HFFc6 (cell line): ENCODE measurements at regions not wholly inside any gene's neighbourhood (a gene's known extent, or its start where the extent isn't known, plus 50 kb on each side); places are given as distances from the start of the nearest gene placed in this dataset.

Source experiments
- DNase-seq: peaks from one replicate; pipeline ENCODE4 v3.0.0-alpha.2; 2018
- H3K27ac Mint-ChIP-seq: 2 replicates; pipeline ENCODE4 v1.8.0; 2020; ENCODE audit warnings: mild to moderate bottlenecking, mixed read lengths
- H3K27me3 Mint-ChIP-seq: 2 replicates; pipeline ENCODE4 v1.8.0; 2021; ENCODE audit warnings: mild to moderate bottlenecking, moderate library complexity, mixed read lengths; ENCODE audit not compliant: insufficient read depth
- H3K36me3 Mint-ChIP-seq: 2 replicates; pipeline ENCODE4 v1.8.0; 2021; ENCODE audit warnings: low read depth, mixed read lengths
- H3K4me1 Mint-ChIP-seq: 2 replicates; pipeline ENCODE4 v1.8.0; 2020; ENCODE audit warnings: low read depth, mixed read lengths
- H3K4me3 Mint-ChIP-seq: 2 replicates; pipeline ENCODE4 v1.8.0; 2020; ENCODE audit warnings: mild to moderate bottlenecking, moderate library complexity, mixed read lengths
- H3K9me3 Mint-ChIP-seq: 2 replicates; pipeline ENCODE4 v1.8.0; 2020; ENCODE audit warnings: mild to moderate bottlenecking, mixed read lengths
- CTCF ChIP-seq: fragments of 200-600 bp; sonication (generic); IDR thresholded peaks from 2 replicates; pipeline ENCODE4 v1.5.0; 2021; ENCODE audit warnings: antibody characterized with exemption, mild to moderate bottlenecking

DNA sequence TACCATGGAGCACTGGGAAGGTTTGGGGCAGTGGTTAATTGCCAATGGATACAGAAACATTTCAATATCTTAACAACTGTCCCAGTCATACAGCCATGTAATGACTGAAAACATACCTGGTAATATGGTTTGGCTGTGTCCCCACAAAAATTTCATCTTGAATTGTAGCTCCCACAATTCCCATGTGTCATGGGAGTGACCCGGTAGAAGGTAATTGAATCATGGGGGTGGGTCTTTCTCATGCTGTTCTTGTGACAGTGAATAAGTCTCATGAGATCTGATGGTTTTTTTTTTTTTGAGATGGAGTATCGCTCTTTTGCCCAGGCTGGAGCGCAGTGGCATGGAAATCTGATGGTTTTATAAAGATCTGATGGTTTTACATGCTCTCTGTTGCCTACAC lies 284.4 kb downstream of the TCF7L2 start:
- Mint-ChIP-seq H3K4me1 (no peaks in the 10 kb centered on the region), H3K27me3 (peaks cover 49% of the 10 kb centered on the region), H3K27ac (no peak overlapping the region), H3K36me3 (no peaks in the 10 kb centered on the region), H3K4me3 (no peak overlapping the region), H3K9me3 (no peaks in the 10 kb centered on the region)
- DNase-seq, result no peak
- no peak for TF ChIP-seq CTCF

GRCh38 chr10:113235508-113235907 lies 285.5 kb downstream of the TCF7L2 start:
- peaks cover 48% of the 10 kb centered on the region for H3K27me3 Mint-ChIP-seq
- DNase-seq, result no peak
- H3K9me3 Mint-ChIP-seq, result no peaks in the 10 kb centered on the region
- no peak overlapping the region for H3K27ac Mint-ChIP-seq
- no peaks in the 10 kb centered on the region for H3K36me3 Mint-ChIP-seq
- no peaks in the 10 kb centered on the region for H3K4me1 Mint-ChIP-seq
- H3K4me3 Mint-ChIP-seq, result no peak overlapping the region
- no peak for TF ChIP-seq CTCF

- no peak overlapping the region for H3K27ac Mint-ChIP-seq
- H3K4me3 Mint-ChIP-seq, result no peak overlapping the region
- TF ChIP-seq CTCF, result no peak
- peaks cover 41% of the 10 kb centered on the region for H3K27me3 Mint-ChIP-seq
- H3K36me3 Mint-ChIP-seq, result no peaks in the 10 kb centered on the region
- DNase-seq, result no peak
- no peaks in the 10 kb centered on the region for H3K9me3 Mint-ChIP-seq
- H3K4me1 Mint-ChIP-seq, result no peaks in the 10 kb centered on the region
Observed at GRCh38 chr10:113236998-113237397, 287.0 kb downstream of the TCF7L2 start.

DNA sequence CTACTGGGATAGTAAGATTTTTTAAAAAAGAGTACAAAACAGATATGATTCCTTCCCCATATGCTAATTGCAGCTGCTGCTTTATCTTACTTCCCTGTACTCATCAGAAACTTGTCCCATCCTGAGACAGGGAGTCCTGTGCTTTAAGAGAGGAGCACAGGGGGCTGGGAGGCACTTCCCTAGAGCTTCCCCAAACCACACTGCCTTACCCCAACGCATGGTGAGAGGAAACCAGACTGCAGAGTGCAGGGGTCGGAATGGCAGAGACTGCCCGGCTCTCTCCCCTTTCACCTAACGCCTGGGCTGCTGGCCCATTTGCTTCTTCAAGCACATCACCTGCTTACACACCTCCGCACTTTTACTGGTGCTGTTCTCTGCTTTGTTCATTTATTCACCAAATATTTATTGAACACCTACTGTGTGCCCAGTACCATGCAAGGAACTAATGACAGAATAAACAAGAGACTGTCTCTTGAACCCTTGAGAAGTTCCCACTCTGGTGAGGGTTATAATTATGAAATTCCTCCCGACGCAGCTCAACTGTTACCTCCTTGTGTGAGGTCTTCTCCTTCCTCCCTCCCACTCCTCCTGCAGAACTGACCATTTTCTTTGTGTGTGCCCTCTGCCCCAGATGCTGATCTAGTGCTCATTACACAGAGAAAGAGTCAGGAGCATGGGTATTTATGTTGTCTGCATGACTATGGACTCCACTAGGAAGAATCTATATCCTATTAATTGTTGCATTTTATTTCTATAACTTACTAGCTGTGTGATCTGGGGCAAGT lies 289.7 kb downstream of the TCF7L2 start:
- H3K4me1 Mint-ChIP-seq, result no peaks in the 10 kb centered on the region
- no peak overlapping the region for H3K27ac Mint-ChIP-seq
- peaks cover 47% of the 10 kb centered on the region for H3K27me3 Mint-ChIP-seq
- no peak for TF ChIP-seq CTCF
- no peak for DNase-seq
- H3K9me3 Mint-ChIP-seq, result no peaks in the 10 kb centered on the region
- H3K4me3 Mint-ChIP-seq, result no peak overlapping the region
- H3K36me3 Mint-ChIP-seq, result no peaks in the 10 kb centered on the region

DNA sequence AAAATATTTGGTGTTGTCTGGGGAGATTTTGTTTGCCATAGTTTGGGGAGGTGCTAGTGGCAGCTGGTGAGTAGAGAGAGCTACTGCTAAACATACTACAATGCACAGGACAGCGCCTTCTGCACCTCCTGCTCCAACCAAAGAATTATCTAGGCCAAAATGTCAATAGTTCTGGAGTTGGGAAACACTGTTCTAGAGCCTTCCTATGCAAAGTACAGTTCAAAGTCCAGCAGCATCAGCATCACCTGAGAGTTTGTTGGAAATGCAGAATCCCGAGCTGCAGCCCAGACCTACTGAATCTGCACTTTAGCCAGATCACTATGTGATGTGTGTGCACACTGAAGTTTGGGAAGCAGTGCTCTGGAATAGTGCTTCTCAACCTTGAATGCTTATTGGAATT lies 290.7 kb downstream of the TCF7L2 start:
- no peak overlapping the region for H3K27ac Mint-ChIP-seq
- peaks cover 47% of the 10 kb centered on the region for H3K27me3 Mint-ChIP-seq
- H3K4me3 Mint-ChIP-seq, result no peak overlapping the region
- no peaks in the 10 kb centered on the region for H3K4me1 Mint-ChIP-seq
- no peaks in the 10 kb centered on the region for H3K36me3 Mint-ChIP-seq
- TF ChIP-seq CTCF, result no peak
- H3K9me3 Mint-ChIP-seq, result no peaks in the 10 kb centered on the region
- no peak for DNase-seq
